Vagina (tissue), 2 donors: ENCODE measurements at regions not wholly inside any gene's neighbourhood (a gene's known extent, or its start where the extent isn't known, plus 50 kb on each side); places are given as distances from the start of the nearest gene placed in this dataset.

Experiments used
- DNase-seq, 2 donors: peaks; one replicate each; pipeline ENCODE4 v3.0.0-alpha.2; 2017; ENCODE audit errors: extremely low spot score in 2 of 2
- H3K27ac ChIP-seq: fragments of 200-600 bp; sonication (generic); one replicate; pipeline ENCODE4 v1.5.1; 2019
- H3K27me3 ChIP-seq: fragments of 200-600 bp; sonication (generic); one replicate; pipeline ENCODE4 v1.5.1; 2019
- H3K36me3 ChIP-seq, 2 donors: fragments of 200-600 bp; sonication (generic); one replicate each; pipeline ENCODE4 v1.5.1; 2017 to 2019
- H3K4me1 ChIP-seq: fragments of 200-600 bp; sonication (generic); one replicate; pipeline ENCODE4 v1.5.1; 2019
- H3K4me3 ChIP-seq, 2 donors: fragments of 200-600 bp; sonication (generic); 1 replicate in 1 of 2; 2 replicates in 1 of 2; pipeline ENCODE4 v1.5.1; 2016 to 2019
- H3K9me3 ChIP-seq: fragments of 200-600 bp; sonication (generic); one replicate; pipeline ENCODE4 v1.5.1; 2019
- CTCF ChIP-seq, 3 experiments: fragments of 450-650 bp in 2 of 3; fragments of 200-600 bp in 1 of 3; sonication (generic) in 1 of 3; IDR thresholded peaks; one replicate each; pipeline ENCODE4 v1.5.1; 2017 to 2019; ENCODE audit warnings: antibody characterized with exemption in 3 of 3, mild to moderate bottlenecking in 2 of 3, moderate library complexity in 2 of 3
- POLR2A ChIP-seq, 2 donors: fragments of 450-650 bp; IDR thresholded peaks; one replicate each; pipeline ENCODE4 v1.6.1; 2017; ENCODE audit warnings: antibody characterized with exemption in 2 of 2, mild to moderate bottlenecking in 2 of 2, moderate library complexity in 2 of 2
- POLR2AphosphoS5 ChIP-seq, 2 donors: sonication (generic); formaldehyde crosslinking; IDR thresholded peaks; one replicate each; pipeline ENCODE4 v1.9.0; 2017; ENCODE audit warnings: antibody characterized with exemption in 2 of 2, mild to moderate bottlenecking in 2 of 2, low read depth in 1 of 2; ENCODE audit not compliant: insufficient read depth in 1 of 2
- intact Hi-C: fragments of 100-400 bp; cut with DNase I; formaldehyde crosslinking; loops from one replicate; pipeline ENCODE4 v1.15.1; 2023

GRCh38 chr5:170445936-170446335 is 56.8 kb upstream of the KCNMB1 start:
- intact Hi-C loops, result no loop called here
- DNase-seq, result peak; percentile 65 to 93

GRCh38 chr5:170444969-170445505 is 55.9 kb upstream of the KCNMB1 start:
- Histone ChIP-seq H3K9me3 (no peaks in the 10 kb centered on the region), H3K27ac (no peak overlapping the region), H3K27me3 (no peaks in the 10 kb centered on the region), H3K4me3 (no peak overlapping the region), H3K36me3 (no peaks in the 10 kb centered on the region), H3K4me1 (no peaks in the 10 kb centered on the region)
- intact Hi-C loops, result no loop called here
- DNase-seq, result peak; percentile 44 to 67
- TF ChIP-seq POLR2AphosphoS5 (IDR thresholded peaks at IDR 0.05; ENCODE audit: insufficient read depth in 1 of 2, low read depth in 1 of 2) (no peak), POLR2A (IDR thresholded peaks at IDR 0.05) (no peak), CTCF (IDR thresholded peaks at IDR 0.05) (no peak)

More at GRCh38 chr5:170445936-170446335, 56.8 kb upstream of the KCNMB1 start:
- Histone ChIP-seq H3K9me3 (no peaks in the 10 kb centered on the region), H3K27ac (no peak overlapping the region), H3K4me3 (no peak overlapping the region), H3K4me1 (no peaks in the 10 kb centered on the region), H3K27me3 (no peaks in the 10 kb centered on the region), H3K36me3 (no peaks in the 10 kb centered on the region)
- TF ChIP-seq CTCF (IDR thresholded peaks at IDR 0.05) (no peak), POLR2A (IDR thresholded peaks at IDR 0.05) (no peak), POLR2AphosphoS5 (IDR thresholded peaks at IDR 0.05; ENCODE audit: insufficient read depth in 1 of 2, low read depth in 1 of 2) (no peak)

- intact Hi-C loops, result no loop called here
- Histone ChIP-seq H3K27me3 (no peaks in the 10 kb centered on the region), H3K27ac (no peak overlapping the region), H3K4me1 (no peaks in the 10 kb centered on the region), H3K9me3 (no peaks in the 10 kb centered on the region), H3K4me3 (no peak overlapping the region), H3K36me3 (no peaks in the 10 kb centered on the region)
- TF ChIP-seq POLR2A (IDR thresholded peaks at IDR 0.05) (no peak), CTCF (IDR thresholded peaks at IDR 0.05) (no peak), POLR2AphosphoS5 (IDR thresholded peaks at IDR 0.05; ENCODE audit: insufficient read depth in 1 of 2, low read depth in 1 of 2) (no peak)
- peak; percentile 28 to 58 for DNase-seq
These were observed 55.0 kb upstream of the KCNMB1 start for GRCh38 chr5:170444181-170444580.

- Histone ChIP-seq H3K9me3 (no peaks in the 10 kb centered on the region), H3K4me1 (no peaks in the 10 kb centered on the region), H3K4me3 (no peak overlapping the region), H3K27me3 (no peaks in the 10 kb centered on the region), H3K27ac (no peak overlapping the region), H3K36me3 (no peaks in the 10 kb centered on the region)
- TF ChIP-seq CTCF (IDR thresholded peaks at IDR 0.05) (no peak), POLR2A (IDR thresholded peaks at IDR 0.05) (no peak), POLR2AphosphoS5 (IDR thresholded peaks at IDR 0.05; ENCODE audit: insufficient read depth in 1 of 2, low read depth in 1 of 2) (no peak)
- intact Hi-C loops, result no loop called here
- DNase-seq, result peak; percentile 49 to 54
These were observed 54.5 kb upstream of the KCNMB1 start for GRCh38 chr5:170443624-170444023.

GRCh38 chr5:170442921-170443320 is 53.8 kb upstream of the KCNMB1 start:
- Histone ChIP-seq H3K4me1 (no peaks in the 10 kb centered on the region), H3K9me3 (no peaks in the 10 kb centered on the region), H3K27ac (no peak overlapping the region), H3K4me3 (no peak overlapping the region), H3K27me3 (no peaks in the 10 kb centered on the region), H3K36me3 (no peaks in the 10 kb centered on the region)
- peak in 1 of 2 donors; percentile 79 for DNase-seq
- intact Hi-C loops, result no loop called here
- TF ChIP-seq POLR2A (IDR thresholded peaks at IDR 0.05), result no peak
- TF ChIP-seq POLR2AphosphoS5 (IDR thresholded peaks at IDR 0.05; ENCODE audit: insufficient read depth in 1 of 2, low read depth in 1 of 2), result no peak
- no peak for TF ChIP-seq CTCF (IDR thresholded peaks at IDR 0.05)
